ENCODE measurements at regions not wholly inside any gene's neighbourhood (a gene's known extent, or its start where the extent isn't known, plus 50 kb on each side); places are given as distances from the start of the nearest gene placed in this dataset.

DNA sequence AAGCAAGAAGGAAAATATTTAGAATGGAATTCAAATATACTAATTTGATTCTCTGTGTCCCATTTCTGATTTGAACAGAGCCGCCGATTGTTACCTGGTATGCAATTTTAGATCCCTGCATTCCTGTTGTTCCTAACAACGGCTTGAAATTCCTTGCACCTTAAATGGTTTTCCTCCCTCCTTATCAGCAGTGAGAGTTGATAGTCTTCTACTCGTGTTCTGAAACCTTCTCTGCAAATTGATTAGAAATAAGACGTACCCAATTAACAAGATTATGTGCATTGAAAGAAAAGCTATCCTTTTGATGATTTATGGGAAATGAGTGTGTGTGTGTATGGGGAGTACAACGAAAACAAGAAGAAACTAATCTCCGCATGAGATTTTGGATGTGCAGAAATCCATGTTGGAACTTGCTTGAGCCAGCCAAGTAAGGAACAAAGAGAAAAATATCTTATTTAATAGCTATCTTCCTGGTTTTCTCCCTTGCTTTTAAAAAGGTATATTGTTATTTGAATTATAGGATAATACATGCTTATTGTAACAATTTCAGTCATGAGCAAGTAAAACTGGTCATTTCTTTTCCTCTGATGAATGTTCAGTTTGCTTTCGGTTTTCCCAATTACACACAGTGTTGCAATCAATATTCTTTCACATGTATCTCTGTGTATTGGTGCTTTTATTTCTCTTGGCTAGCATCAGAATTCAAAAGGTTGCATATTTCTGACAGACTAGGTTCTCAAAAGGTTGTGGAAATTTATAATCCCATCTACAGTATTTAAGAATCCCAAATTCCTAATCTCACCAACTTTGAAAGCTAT is 211.1 kb upstream of the ACTBL2 start:
- no peak for DNase-seq

DNA sequence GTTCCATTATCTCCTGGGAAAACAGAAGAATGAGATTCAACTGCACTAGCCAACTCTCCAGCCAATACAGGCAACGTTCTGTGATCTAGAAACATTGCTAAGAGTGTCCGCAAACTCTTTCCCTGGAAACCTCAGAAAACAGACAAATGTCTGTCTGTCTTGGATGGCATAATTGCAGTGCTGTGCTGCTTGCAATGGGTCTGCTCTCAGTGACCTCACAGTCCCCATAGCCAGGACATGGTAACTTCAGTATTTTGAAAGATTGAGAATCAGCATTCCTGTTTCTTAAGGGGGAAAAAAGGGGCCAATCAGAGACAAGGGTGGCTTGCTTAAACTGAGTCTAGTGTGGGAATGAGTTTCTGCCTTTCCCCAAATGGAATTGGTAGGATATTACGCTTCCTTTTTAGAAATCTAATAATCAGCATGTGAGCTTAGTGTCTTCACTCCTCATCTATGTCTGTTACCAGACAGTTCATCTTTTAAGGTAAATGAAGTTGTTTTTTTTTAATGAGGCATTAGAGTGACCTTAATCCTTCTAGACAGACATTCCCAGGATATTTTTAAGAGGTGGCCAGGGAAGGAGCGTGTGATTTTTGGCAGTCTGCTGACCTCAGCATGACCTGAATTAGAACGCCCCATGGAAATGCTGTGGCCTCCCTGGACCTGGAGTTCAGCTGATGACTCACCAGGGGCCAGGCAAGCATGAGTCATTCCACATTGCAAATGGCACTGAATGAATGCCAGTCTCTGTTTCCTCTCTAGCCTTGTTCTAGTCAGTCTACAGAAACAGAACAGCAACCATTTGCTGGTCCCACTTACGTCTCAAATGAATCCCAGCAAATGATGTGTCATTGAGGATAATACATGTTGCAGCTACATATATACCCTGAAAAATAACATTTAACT is 210.2 kb upstream of the ACTBL2 start:
- DNase-seq, result peak in 1 of 5 donors; percentile 2

DNA sequence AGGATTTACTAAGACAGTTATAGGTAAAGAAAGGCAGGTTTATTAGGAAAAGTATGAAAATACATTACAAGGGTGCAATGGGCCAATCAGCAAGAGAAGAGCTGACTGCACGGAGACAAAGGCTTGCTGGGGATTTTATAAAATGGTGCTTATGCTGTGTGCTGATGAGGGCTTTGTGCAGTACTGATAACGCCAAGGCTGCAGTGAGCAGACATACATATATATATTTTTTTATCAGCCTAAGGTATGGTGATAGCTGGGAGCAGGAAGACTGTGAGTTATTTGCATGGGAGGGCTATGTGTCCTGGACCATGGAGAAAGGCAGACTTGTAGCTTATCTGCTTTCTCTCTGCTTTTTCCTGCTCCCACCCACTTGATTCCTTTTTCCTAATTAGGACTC is 208.1 kb upstream of the ACTBL2 start:
- DNase-seq, result no peak

DNA sequence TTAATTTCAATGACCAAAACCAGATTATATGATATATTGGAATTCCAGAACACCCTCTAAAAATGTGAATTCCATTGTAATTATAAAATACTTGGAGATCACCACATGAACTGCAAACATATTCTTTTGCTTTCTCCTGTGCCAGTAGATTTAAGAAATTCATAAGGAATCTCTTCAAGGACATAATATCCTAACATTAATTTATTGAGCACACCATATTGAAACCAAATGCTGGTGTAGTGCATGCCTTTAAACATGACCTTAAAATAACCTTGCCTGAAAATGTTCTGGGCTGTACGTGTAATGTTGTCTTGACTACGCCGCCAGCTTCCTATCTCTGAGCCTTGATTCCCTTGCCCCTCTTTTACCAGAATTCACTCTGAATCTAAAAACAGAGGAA is 205.0 kb upstream of the ACTBL2 start:
- no peak for DNase-seq

DNA sequence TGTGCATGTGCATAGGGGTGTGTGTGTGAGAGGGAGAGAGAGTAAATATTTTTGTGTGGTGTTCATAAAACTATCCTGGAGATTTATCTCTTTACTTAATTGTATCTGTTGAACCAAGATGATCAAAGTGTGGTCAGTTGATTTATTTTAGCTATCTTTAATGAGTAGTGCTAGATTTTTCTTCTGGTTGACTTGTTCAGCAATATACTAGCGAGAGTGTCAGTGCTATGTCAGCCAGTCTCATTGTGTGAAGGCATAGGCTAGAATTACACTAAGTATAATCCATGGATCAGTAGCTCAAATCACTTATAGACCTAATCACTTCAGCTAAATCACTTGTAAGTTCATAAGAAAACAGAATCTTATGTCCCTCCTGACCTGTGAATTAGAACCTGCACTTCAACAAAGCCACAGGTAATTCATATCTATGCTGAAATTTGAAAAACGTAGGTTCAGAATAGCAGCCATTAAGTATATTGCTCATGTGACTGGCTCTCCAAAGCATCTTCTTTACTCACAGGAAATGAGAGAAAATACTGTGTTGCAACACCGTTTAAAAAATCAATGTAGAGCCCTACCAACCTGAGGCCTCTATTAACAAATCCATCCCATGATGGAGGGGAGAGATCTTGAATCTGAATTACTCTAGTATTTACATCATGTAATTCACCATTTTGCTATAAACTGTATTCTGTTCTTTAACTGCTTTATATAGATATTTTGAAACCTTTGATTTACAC is 203.1 kb upstream of the ACTBL2 start:
- DNase-seq, result no peak

DNA sequence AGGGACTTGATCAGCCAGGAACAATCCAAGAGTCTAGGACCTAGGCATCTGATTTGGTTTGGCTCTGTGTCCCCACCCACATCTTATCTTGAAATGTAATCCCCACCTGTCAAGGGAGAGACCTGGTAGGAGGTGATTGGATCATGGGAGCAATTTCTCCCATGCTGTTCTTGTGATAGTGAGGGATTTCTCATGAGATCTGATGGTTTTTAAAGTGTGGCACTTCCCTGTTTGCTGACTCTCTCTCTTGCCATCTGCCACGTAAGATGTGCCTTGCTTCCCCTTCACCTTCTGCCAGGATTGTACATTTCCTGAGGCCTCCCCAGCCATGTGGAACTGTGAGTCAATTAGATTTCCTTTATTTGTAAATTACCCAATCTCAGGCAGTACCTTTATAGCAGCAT is 201.7 kb upstream of the ACTBL2 start:
- no peak for DNase-seq

DNA sequence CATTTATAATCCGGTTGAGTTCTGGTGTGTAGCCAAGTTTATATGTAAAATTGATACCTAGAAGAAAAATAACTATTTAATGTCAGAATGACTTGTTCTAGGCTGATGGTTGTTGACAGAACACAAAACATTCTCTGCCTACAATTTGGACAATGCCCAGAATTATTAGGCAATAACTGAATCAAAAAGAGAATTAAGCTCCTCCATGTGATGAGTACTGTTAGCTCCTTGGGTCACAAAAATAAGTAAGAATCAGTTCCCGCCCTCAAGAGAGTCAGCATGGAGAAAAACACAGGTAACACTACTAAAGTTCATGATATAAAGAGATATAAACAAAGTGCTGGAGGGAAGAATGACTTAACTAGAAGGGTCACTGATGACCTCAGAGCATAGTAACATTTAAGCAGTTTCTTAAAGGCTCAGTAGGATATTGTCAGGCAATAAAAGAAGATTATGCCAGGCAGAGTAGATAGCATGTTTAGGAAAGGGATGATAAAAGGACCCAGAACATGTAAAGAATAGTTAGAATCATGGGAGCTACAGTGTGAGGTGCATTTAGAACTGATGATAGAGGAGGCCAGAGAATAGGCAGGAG is 200.5 kb upstream of the ACTBL2 start:
- DNase-seq, result no peak

DNA sequence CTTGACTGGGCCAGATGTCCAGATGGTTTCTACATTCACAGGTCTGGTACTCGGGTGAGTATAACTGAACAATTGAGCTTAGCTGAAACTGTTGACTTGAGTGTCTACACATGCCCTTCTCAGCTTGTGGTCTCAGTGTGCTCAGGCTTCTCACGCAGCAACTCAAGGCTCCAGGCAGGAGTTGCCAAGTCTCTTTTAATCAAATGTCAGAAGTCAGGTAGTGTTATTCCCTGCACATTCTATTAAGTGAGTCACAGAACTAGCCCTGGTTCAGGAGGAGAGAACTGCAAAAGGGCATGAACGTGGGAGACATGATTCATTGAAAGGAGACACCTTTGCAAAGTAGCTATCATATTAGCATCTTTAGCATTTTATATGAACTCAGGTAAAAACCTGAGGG is 199.3 kb upstream of the ACTBL2 start:
- DNase-seq, result no peak

DNA sequence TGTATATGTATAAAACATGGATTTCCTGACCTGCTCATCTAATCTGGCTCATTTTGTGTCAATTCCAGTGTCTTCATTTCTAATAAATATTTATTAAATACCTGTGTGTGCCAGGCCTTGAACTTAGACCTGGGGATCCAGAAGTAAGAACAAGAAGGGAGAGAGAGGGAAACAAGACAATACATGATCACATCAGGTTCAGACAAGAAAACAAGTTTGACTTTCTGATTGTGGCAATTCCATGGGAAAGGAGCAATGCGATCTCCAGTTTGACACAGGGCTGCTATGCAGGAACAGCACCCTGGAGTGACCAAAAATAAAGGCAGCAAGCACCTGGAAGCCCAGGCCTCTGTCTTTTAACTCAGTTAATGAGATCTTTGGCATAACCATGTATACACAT is 198.1 kb upstream of the ACTBL2 start:
- no peak for DNase-seq

DNA sequence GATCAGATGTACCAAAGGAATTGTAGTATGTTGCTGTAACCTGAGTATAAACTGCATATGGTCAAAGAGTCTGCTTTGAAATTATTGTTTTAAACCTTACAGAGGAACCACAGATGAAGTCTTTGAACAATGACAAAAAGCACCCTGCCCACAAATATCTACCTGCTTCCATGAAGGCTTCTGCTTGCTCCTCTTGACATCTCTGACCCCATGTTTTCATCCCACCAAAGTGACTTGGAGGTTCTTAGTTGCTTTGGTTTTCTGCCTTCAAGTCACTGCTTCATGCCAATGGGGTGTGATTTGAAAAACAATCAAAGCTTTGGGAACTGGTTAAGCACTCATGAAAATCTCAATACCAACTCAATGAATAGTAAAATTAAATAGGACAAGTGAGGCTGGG is 194.6 kb upstream of the ACTBL2 start:
- no peak for DNase-seq

DNA sequence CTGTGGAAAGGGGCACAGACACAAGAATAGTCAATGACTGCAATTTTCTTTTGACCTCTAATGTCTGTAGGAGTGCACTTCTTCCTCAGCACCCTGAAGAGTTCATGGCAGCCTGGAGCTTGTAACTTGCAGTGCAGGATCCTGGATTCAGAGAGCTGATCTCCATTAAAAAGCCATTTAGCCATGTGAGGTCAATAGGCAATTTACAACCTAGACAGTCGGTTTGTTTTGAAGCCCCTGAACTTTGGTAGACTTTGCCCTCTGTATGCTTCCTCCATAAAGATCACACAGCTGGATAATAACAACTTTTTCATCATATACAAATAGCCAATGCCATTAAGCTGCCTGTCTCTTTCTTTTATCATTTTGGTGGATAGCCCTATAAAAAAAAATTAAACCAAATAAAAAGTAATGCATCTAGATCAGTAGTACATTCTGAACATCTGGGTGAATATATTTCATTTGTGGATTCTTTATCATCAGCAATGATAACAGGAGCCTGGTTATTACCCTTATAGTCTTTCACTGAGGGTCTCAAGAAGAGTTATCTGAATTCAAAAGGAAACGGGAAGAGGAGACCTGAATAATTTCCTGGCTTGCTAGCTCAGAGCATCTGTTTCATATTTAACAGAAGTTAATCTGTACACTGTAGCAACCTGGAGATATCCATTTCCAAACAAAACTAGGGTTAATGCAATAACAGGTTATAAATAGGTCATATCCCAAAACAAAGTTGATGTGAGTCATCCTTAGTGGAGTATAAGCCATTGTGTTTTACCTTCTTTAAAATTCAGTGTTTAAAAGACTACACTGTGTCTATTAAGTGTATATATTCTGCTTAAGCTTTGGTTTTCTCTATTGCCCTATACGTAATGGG is 193.8 kb upstream of the ACTBL2 start:
- DNase-seq, result no peak

DNA sequence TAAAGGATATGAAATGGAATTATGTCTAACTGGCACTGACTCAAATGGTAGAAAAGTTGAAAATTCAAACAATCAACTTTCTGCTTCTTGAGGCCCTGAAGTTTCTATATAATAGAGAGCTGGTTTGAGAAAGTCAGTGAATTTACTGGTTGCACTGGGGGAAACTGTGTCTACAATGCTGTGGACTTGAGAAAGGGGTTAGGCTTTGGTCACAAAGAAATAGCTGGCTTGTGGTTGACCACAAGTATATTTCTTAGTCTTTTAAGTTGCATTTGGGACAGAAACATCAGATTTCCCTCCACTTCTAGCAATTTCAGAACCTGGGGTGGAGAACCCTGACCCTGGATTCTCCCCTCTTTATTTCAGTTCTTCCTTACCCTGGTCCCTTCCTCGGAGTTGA is 192.6 kb upstream of the ACTBL2 start:
- DNase-seq, result no peak

DNA sequence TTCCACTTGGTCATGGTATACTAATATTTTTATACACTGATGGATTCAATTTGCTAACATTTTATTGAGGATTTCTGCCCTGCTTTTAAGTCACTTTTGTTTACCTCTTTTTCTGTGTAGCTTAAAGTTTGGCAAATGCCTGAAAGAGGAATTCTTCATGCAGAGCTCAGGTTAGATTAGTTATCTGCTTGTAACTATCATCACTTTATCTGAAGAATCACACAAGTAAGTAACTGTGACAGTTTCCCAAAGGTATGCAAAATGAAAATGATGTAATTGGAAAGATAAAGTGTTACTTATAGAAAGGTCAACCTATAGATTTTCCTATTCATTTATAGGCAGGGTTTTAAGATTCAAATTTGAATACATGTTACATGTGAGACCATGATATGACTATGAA is 188.8 kb upstream of the ACTBL2 start:
- no peak for DNase-seq

DNA sequence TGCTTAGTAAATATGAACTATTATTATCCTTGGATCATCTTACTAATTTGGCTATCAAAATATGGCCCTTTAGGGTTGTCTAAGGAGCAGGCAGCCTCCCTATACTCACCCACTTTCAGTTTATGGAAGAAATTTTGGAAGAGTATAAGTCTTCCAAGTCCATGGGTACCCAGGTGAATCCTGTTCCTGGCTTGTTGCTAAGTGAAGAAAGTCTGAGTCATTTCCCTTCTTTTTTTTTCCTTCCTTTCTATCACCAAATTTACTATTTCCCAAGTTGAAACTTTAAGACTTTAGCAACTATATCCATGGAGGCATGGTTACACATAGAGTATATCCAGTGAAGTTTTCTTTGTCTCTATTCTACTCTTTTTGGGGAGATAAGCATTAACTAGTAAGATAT is 184.0 kb upstream of the ACTBL2 start:
- no peak for DNase-seq

DNA sequence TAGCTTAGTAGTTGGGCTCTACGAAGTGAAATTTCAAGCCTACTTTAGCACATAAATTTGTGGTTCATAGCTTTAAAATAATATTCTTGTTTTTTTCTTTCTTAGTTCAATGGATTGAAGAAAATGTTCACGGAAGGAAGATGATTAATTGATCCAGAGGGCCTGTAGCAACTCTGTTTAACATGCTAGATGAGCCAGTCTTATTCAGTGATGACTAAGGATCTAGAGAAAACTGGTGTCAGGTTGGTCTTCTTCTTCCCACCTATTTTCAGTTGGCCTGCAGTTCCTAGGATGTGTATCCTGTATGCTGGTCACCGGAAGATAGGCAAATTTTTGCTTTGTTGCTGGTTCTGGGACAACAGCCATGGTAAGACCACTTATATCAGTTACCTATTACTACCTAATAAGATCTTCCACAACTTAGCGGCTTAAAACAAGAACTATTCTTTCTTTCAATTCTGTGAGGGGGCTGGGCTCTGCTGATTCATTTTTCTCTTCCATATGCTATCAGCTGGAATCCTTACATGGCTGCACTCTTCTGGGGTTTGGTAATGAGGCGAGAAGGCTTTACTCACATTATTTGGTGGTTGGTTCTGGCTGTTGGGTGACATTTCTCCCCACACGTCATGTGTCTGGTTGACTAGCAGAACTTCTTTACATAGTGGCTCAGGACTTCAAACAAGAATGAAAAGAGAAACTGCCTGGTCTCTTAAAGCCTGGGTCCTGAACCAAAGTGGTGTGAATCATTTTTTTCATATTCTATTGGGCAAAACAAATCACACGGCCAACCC is 182.7 kb upstream of the ACTBL2 start:
- DNase-seq, result no peak

DNA sequence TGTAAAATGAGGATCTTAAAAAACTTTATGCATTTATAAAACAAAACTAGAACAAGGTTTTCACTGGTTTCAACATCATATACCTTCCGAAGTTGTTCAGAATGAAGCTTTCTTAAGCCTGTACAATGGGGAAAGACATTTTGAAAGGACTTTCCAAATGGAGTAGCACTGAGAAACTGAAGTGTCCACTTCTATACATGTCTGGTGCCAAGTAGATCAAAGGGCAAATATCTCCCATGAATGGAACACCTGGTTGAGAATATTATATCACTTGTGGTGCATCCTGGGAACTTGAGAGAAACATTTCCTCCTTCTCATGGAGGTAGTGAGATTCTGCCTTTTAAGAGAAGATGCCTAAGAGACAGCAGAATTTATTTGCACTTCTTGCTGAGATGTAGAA is 182.1 kb upstream of the ACTBL2 start:
- DNase-seq, result no peak

DNA sequence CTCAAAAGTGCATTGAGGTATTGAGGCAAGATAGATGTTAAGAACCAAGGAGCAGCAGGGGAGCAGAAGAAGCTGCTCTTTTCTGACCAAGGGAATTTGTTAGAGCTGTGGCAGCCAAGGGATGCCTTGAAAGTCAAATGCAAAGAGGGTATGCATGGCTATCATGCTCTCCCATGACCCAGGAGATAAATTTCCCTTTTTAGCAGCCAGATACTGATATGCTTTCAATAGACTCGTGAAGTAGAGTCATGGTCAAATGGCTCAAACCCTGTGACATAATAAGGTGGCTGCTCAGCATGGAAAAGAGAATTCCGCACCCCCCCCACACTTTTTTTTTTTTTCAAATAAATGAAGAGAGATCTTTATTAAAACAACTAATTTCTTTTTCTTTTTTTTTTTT is 180.9 kb upstream of the ACTBL2 start:
- DNase-seq, result no peak

DNA sequence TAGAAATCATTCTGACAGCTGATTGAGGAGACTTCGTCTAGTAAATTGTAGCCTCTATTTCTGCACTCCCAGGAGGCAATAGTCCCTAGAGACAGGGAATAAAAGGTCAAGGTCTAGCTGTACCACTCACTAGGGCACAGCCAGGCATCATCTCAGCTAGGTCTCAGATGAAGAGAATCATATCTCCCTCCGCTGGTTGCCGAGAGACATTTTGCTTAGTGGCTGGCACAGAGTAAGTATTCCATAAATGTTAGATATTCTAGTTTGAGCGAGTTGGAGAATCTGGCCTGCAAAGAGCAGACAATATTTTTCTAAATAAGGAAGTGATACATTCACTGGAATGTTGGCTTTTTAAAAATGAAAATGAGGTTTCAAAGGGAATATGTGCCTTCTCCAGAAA is 180.4 kb upstream of the ACTBL2 start:
- DNase-seq, result no peak

DNA sequence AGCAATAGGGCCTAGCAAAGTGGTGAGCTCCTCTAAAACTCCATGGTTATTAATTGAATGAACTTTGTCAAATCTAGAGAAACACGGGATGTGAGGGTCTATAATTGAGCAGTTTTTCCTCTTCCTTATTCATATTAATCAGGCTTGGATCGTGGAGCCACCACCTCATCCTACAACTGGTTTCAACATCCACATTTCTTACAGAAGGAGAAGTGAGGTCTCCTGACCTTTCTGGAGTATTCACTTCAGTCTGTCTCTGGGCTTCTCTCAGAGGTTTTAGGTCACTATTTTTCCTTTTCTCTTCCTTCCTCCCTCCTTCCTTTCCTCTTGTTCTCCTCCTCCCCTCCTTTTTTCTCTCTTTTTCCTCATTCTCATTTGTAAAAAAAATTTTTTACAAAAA is 177.3 kb upstream of the ACTBL2 start:
- no peak for DNase-seq

DNA sequence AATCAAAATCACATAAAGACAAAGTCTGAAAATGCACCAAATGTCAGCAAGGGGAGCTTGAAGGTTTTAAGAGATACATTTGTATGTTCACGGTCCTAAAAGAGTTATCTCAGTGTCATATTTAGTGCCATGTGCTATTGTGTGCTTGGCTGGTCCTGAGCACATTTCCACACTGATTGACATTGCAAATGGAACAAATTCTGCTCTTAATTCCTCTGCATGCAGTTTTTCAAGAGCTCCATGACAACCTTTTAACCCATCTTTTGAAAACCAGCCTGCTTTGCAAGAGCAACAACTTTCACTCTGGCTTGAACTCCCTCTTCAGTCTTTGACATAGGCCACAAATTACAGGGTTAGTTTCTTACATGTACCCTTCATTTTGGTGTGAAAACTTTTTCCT is 175.4 kb upstream of the ACTBL2 start:
- DNase-seq, result no peak

DNA sequence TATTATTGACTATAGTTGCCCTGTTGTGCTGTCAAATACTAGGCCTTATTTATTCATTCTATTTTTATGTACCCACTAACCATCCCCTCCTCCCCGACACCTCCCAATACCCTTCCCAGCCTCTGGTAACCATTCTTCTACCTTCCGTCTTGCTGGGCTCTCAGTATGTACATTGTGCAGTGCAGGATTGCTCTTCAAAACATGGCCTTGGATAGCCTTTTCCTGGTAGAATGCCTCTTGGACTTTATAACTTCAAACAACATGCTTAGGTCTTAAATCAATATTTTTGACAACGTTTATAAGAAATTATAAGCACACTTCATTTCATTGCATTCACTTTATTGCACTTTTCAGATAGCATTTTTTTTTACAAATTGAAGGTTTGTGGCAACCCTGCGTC is 172.6 kb upstream of the ACTBL2 start:
- DNase-seq, result no peak

Data from T-helper 1 cell (primary cell).